Upper lobe of left lung (tissue), 4 donors: ENCODE measurements at regions not wholly inside any gene's neighbourhood (a gene's known extent, or its start where the extent isn't known, plus 50 kb on each side); places are given as distances from the start of the nearest gene placed in this dataset.
A peak's percentile ranks its signal among the peaks of the same experiment; 100 is the strongest.

Experiments used
- POLR2A ChIP-seq, 4 donors: fragments of 450-650 bp; IDR thresholded peaks; one replicate each; pipeline ENCODE4 v1.5.1; 2016 to 2017; ENCODE audit warnings: antibody characterized with exemption in 4 of 4, mild to moderate bottlenecking in 2 of 4
- POLR2AphosphoS5 ChIP-seq, 2 donors: sonication (generic); formaldehyde crosslinking; IDR thresholded peaks; one replicate each; pipeline ENCODE4 v1.5.1; 2017; ENCODE audit warnings: antibody characterized with exemption in 2 of 2
- TF ChIP-seq, protein P1 (sequence below), 6 experiments: fragments of 450-650 bp in 4 of 6; fragments of 200-600 bp in 2 of 6; sonication (generic) in 2 of 6; IDR thresholded peaks; one replicate each; pipeline ENCODE4 v1.5.1; 2016 to 2019; ENCODE audit warnings: antibody characterized with exemption in 6 of 6

GRCh38 chrX:39133971-39134370, 332.7 kb downstream of the MID1IP1 start:
- TF ChIP-seq POLR2A (IDR thresholded peaks at IDR 0.05) (no peak), POLR2AphosphoS5 (IDR thresholded peaks at IDR 0.05) (no peak)
- TF ChIP-seq, protein P1, sequence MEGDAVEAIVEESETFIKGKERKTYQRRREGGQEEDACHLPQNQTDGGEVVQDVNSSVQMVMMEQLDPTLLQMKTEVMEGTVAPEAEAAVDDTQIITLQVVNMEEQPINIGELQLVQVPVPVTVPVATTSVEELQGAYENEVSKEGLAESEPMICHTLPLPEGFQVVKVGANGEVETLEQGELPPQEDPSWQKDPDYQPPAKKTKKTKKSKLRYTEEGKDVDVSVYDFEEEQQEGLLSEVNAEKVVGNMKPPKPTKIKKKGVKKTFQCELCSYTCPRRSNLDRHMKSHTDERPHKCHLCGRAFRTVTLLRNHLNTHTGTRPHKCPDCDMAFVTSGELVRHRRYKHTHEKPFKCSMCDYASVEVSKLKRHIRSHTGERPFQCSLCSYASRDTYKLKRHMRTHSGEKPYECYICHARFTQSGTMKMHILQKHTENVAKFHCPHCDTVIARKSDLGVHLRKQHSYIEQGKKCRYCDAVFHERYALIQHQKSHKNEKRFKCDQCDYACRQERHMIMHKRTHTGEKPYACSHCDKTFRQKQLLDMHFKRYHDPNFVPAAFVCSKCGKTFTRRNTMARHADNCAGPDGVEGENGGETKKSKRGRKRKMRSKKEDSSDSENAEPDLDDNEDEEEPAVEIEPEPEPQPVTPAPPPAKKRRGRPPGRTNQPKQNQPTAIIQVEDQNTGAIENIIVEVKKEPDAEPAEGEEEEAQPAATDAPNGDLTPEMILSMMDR (IDR thresholded peaks at IDR 0.05) = peak in 1 of 6 experiments; percentile 4
